WERI-Rb-1 (cell line): ENCODE measurements at regions not wholly inside any gene's neighbourhood (a gene's known extent, or its start where the extent isn't known, plus 50 kb on each side); places are given as distances from the start of the nearest gene placed in this dataset.
A peak's percentile ranks its signal among the peaks of the same experiment; 100 is the strongest.

ENCODE experiments used
- DNase-seq: peaks from one replicate; pipeline ENCODE4 v3.0.0-alpha.2; 2020
- H3K27ac ChIP-seq: fragments of 250-450 bp; sonication (Bioruptor Pico); 2 replicates; pipeline ENCODE4 v1.5.1; 2020; ENCODE audit warnings: mild to moderate bottlenecking, moderate library complexity
- H3K27me3 ChIP-seq: fragments of 250-450 bp; sonication (Bioruptor Pico); 2 replicates; pipeline ENCODE4 v1.5.1; 2021; ENCODE audit warnings: mild to moderate bottlenecking, low read depth, moderate library complexity; ENCODE audit not compliant: insufficient read depth, severe bottlenecking
- H3K36me3 ChIP-seq: fragments of 250-450 bp; sonication (Bioruptor Pico); 2 replicates; pipeline ENCODE4 v1.5.1; 2020; ENCODE audit warnings: mild to moderate bottlenecking, moderate library complexity
- H3K4me3 ChIP-seq: 2 replicates; pipeline ENCODE4 v1.5.1; 2011; ENCODE audit warnings: low read depth, mild to moderate bottlenecking, control low read depth, low read length
- H3K9me3 ChIP-seq: fragments of 250-450 bp; sonication (Bioruptor Pico); 2 replicates; pipeline ENCODE4 v1.5.1; 2021; ENCODE audit warnings: mild to moderate bottlenecking, moderate library complexity; ENCODE audit not compliant: severe bottlenecking
- CTCF ChIP-seq: IDR thresholded peaks from 2 replicates; pipeline ENCODE4 v1.5.1; 2011; ENCODE audit warnings: low read depth, mild to moderate bottlenecking, control low read depth, inconsistent platforms, low read length

- Histone ChIP-seq H3K36me3 (no peaks in the 10 kb centered on the region), H3K27ac (peak overlapping the region; percentile 49), H3K27me3 (no peaks in the 10 kb centered on the region), H3K9me3 (peaks cover 15% of the 10 kb centered on the region), H3K4me3 (no peak overlapping the region)
- TF ChIP-seq CTCF, result no peak
- no peak for DNase-seq
These were observed 157.6 kb downstream of the CAPZA3 start for GRCh38 chr12:18895540-18895939.

- H3K27me3 ChIP-seq, result no peaks in the 10 kb centered on the region
- DNase-seq, result peak; percentile 91
- no peak for TF ChIP-seq CTCF
These were observed 158.0 kb downstream of the CAPZA3 start for GRCh38 chr12:18895946-18896345.

GRCh38 chr12:18897823-18898222, 159.9 kb downstream of the CAPZA3 start:
- TF ChIP-seq CTCF, result no peak
- H3K27me3 ChIP-seq, result no peaks in the 10 kb centered on the region
- no peak overlapping the region for H3K4me3 ChIP-seq
- no peak for DNase-seq
- no peaks in the 10 kb centered on the region for H3K36me3 ChIP-seq
- peaks cover 13% of the 10 kb centered on the region for H3K9me3 ChIP-seq
- no peak overlapping the region for H3K27ac ChIP-seq

More at GRCh38 chr12:18895946-18896345, 158.0 kb downstream of the CAPZA3 start:
- peaks cover 15% of the 10 kb centered on the region for H3K9me3 ChIP-seq
- H3K27ac ChIP-seq, result peak overlapping the region; percentile 49
- no peaks in the 10 kb centered on the region for H3K36me3 ChIP-seq
- no peak overlapping the region for H3K4me3 ChIP-seq

- Histone ChIP-seq H3K36me3 (no peaks in the 10 kb centered on the region), H3K27me3 (no peaks in the 10 kb centered on the region), H3K27ac (no peak overlapping the region), H3K4me3 (no peak overlapping the region), H3K9me3 (peaks cover 13% of the 10 kb centered on the region)
- no peak for TF ChIP-seq CTCF
- DNase-seq, result no peak
These were observed 160.6 kb downstream of the CAPZA3 start for GRCh38 chr12:18898470-18898869.

- Histone ChIP-seq H3K36me3 (no peaks in the 10 kb centered on the region), H3K27ac (no peak overlapping the region), H3K9me3 (peaks cover 13% of the 10 kb centered on the region), H3K27me3 (no peaks in the 10 kb centered on the region), H3K4me3 (no peak overlapping the region)
- TF ChIP-seq CTCF, result no peak
- no peak for DNase-seq
These were observed 161.2 kb downstream of the CAPZA3 start for GRCh38 chr12:18899162-18899561.

- Histone ChIP-seq H3K9me3 (peaks cover 8% of the 10 kb centered on the region), H3K27me3 (no peaks in the 10 kb centered on the region)
- no peak for DNase-seq
These were observed 161.9 kb downstream of the CAPZA3 start for GRCh38 chr12:18899678-18900317.

More at GRCh38 chr12:18899678-18900317, 161.9 kb downstream of the CAPZA3 start:
- Histone ChIP-seq H3K27ac (no peak overlapping the region), H3K36me3 (no peaks in the 10 kb centered on the region), H3K4me3 (no peak overlapping the region)
- no peak for TF ChIP-seq CTCF
